ENCODE measurements at regions not wholly inside any gene's neighbourhood (a gene's known extent, or its start where the extent isn't known, plus 50 kb on each side); places are given as distances from the start of the nearest gene placed in this dataset.

- no peak overlapping the region for H3K4me3 ChIP-seq
- no peaks in the 10 kb centered on the region for H3K27me3 ChIP-seq
- 86 to 90% methylated on average over 3 of the region's 3 CpGs for WGBS, 2 donors
- no peaks in the 10 kb centered on the region for H3K4me1 ChIP-seq
- H3K27ac ChIP-seq: no peak overlapping the region
- DNase-seq (no peak), ATAC-seq (ENCODE audit: low FRiP score in 2 of 2) (no peak)
- no peak for TF ChIP-seq POLR2A (IDR thresholded peaks at IDR 0.05)
- TF ChIP-seq POLR2AphosphoS5 (IDR thresholded peaks at IDR 0.05): no peak
- TF ChIP-seq CTCF (IDR thresholded peaks at IDR 0.05): no peak
- TF ChIP-seq EP300 (IDR thresholded peaks at IDR 0.05): no peak
- H3K36me3 ChIP-seq: no peaks in the 10 kb centered on the region
- no peaks in the 10 kb centered on the region for H3K9me3 ChIP-seq
These were observed 261.3 kb upstream of the AUTS2 start for GRCh38 chr7:69336976-69337375.

GRCh38 chr7:69338144-69338543 lies 260.1 kb upstream of the AUTS2 start:
- ATAC-seq (ENCODE audit: low FRiP score in 2 of 2) (no peak), DNase-seq (no peak)
- Histone ChIP-seq H3K9me3 (no peaks in the 10 kb centered on the region), H3K27me3 (no peaks in the 10 kb centered on the region), H3K36me3 (no peaks in the 10 kb centered on the region), H3K4me1 (no peaks in the 10 kb centered on the region), H3K27ac (no peak overlapping the region), H3K4me3 (no peak overlapping the region)
- TF ChIP-seq POLR2A (IDR thresholded peaks at IDR 0.05) (no peak), POLR2AphosphoS5 (IDR thresholded peaks at IDR 0.05) (no peak), CTCF (IDR thresholded peaks at IDR 0.05) (no peak), EP300 (IDR thresholded peaks at IDR 0.05) (no peak)
- 21 to 42% methylated on average over 8 of the region's 8 CpGs for WGBS, 2 donors

- Histone ChIP-seq H3K27ac (no peak overlapping the region), H3K4me3 (no peak overlapping the region), H3K9me3 (no peaks in the 10 kb centered on the region), H3K36me3 (no peaks in the 10 kb centered on the region), H3K27me3 (no peaks in the 10 kb centered on the region), H3K4me1 (no peaks in the 10 kb centered on the region)
- TF ChIP-seq EP300 (IDR thresholded peaks at IDR 0.05) (no peak), POLR2AphosphoS5 (IDR thresholded peaks at IDR 0.05) (no peak), POLR2A (IDR thresholded peaks at IDR 0.05) (no peak), CTCF (IDR thresholded peaks at IDR 0.05) (no peak)
- ATAC-seq (ENCODE audit: low FRiP score in 2 of 2) (no peak), DNase-seq (no peak)
- 86 to 93% methylated on average over 1 of the region's 1 CpG for WGBS, 2 donors
These were observed 257.0 kb upstream of the AUTS2 start for GRCh38 chr7:69341288-69341687.

GRCh38 chr7:69342154-69342884 lies 256.0 kb upstream of the AUTS2 start:
- no peak overlapping the region for H3K4me3 ChIP-seq
- TF ChIP-seq POLR2AphosphoS5 (IDR thresholded peaks at IDR 0.05): no peak
- TF ChIP-seq POLR2A (IDR thresholded peaks at IDR 0.05): no peak
- no peak for TF ChIP-seq EP300 (IDR thresholded peaks at IDR 0.05)
- TF ChIP-seq CTCF (IDR thresholded peaks at IDR 0.05): no peak
- no peak for ATAC-seq (ENCODE audit: low FRiP score in 2 of 2)

GRCh38 chr7:69349291-69349690 lies 249.0 kb upstream of the AUTS2 start:
- ATAC-seq (ENCODE audit: low FRiP score in 2 of 2) (no peak), DNase-seq (no peak)
- Histone ChIP-seq H3K36me3 (no peaks in the 10 kb centered on the region), H3K4me3 (no peak overlapping the region), H3K4me1 (no peaks in the 10 kb centered on the region), H3K27me3 (no peaks in the 10 kb centered on the region), H3K9me3 (no peaks in the 10 kb centered on the region), H3K27ac (no peak overlapping the region)
- TF ChIP-seq POLR2AphosphoS5 (IDR thresholded peaks at IDR 0.05) (no peak), EP300 (IDR thresholded peaks at IDR 0.05) (no peak)
- WGBS, 2 donors: 27 to 29% methylated on average over 3 of the region's 3 CpGs

More at GRCh38 chr7:69342154-69342884, 256.0 kb upstream of the AUTS2 start:
- Histone ChIP-seq H3K4me1 (no peaks in the 10 kb centered on the region), H3K27me3 (no peaks in the 10 kb centered on the region), H3K36me3 (no peaks in the 10 kb centered on the region), H3K27ac (no peak overlapping the region), H3K9me3 (no peaks in the 10 kb centered on the region)
- DNase-seq: no peak
- 75 to 78% methylated on average over 10 of the region's 10 CpGs for WGBS, 2 donors
